NCI-H524 treated with DMSO at 0.1 percent for 48 hours (cell line): ENCODE measurements at regions not wholly inside any gene's neighbourhood (a gene's known extent, or its start where the extent isn't known, plus 50 kb on each side); places are given as distances from the start of the nearest gene placed in this dataset.

Experiments
- DNase-seq: peaks from one replicate; lab custom pipeline; 2025; lab: John Stamatoyannopoulos, UW

- DNase-seq, result no peak
Observed at GRCh38 chr9:119829186-119829585, 460.0 kb upstream of the BRINP1 start.

DNA sequence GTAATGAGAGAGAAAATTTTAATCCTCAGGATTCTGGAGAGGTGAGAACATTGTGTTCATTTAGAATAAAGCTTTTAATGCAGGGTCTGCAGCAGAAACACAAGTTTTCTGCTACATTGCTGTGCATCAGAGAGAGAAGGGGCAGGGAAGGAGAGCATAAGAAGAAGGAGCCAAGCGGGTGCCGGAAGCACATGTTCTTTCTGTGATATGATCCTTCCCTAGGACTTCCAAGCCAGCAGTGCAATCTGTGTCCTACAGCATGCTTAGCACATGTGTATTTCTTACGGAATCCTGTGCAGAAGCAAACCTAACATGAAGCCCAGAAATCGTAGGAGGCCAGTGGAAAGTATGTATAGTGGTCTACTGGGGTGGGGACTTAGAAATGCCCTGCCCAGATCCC lies 458.3 kb upstream of the BRINP1 start:
- DNase-seq, result no peak

- DNase-seq, result no peak
Observed at GRCh38 chr9:119827126-119827525, 457.9 kb upstream of the BRINP1 start.

DNA sequence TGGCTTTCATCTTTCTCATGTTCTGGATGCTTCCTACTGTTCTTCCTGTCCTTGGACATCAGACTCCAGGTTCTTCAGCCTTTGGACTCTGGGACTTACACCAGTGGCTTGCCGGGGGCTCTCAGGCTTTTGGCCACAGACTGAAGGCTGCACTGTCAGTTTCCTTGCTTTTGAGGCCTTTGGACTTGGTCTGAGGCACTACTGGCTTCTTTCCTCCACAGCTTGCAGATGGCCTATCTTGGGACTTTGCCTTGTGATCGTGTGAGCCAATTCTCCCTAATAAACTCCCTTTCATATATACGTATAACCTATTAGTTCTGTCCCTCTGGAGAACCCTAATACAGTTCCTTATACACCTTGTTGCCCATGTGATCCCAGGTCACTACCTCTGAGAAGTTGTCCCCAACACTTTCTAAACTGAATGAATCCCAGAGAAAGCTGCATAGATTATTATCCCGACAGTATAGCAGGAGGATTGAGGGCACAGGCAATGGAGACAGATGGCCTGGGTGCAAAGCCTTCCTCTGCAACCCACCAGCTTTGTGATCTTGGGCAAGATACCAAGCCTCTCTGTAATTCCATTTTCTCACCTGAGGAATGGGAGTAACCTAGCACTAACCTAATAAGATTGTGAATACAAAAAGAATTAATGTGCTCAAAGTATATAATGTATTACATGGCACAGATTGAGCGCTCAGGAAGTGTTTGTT lies 449.6 kb upstream of the BRINP1 start:
- no peak for DNase-seq

DNA sequence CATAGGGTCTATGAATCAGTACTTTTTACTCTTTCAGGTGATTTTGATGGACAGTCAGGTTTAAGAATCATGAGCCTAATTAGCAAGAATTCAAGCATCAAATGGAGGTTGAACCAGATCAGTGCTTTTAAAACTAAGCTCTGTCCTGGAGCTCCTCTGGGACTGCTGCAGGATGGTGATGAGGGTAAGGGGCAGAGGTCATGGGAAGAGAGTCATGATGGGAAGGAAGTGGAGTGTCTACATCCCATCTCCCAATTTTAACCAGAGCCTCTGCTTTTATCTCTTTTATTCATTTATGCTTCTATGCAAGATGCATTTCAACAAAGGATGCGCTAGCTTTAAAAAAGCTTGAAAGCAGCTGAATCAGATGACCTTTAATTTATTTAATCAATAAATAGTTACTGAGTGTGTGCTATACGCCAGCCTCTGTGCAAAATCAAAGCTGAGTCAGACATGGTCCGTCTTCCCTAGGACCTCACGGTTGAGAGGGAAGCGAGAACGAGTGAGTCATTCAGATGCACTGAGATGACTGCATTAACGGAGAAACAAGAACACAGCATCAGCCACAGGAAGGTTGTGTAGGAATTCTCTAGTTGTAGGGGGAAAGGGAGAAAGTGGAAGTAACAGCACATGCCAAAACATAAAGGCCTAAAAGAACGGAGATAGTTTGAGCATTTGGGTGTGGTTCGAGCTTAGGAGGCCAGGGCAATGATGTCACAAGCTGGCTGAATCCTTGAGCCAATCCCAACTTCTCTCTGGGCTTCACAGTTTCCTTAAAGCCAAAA lies 441.6 kb upstream of the BRINP1 start:
- DNase-seq, result no peak

- no peak for DNase-seq
Observed at GRCh38 chr9:119803679-119804078, 434.4 kb upstream of the BRINP1 start.

- no peak for DNase-seq
Observed at GRCh38 chr9:119802621-119803020, 433.4 kb upstream of the BRINP1 start.

- no peak for DNase-seq
Observed at GRCh38 chr9:119802133-119802532, 432.9 kb upstream of the BRINP1 start.

DNA sequence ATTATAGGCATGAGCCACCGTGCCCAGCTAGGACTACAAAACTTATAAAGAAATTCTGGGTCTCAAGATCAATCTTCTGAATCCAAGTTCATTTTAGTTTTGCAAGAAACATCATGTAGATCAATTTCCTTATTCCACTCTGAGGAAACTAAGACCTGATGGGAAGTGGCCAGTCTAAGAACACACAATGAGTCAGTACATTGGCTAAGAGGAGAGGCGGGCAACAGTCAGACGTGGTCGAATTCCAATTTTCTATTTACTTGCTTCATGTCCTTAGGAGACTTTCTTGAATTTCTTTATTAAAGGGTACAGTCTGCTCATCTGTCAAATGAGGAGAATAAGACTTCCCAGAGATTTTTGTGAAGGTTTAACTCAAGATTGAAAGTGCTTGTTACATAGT lies 432.1 kb upstream of the BRINP1 start:
- DNase-seq, result no peak

DNA sequence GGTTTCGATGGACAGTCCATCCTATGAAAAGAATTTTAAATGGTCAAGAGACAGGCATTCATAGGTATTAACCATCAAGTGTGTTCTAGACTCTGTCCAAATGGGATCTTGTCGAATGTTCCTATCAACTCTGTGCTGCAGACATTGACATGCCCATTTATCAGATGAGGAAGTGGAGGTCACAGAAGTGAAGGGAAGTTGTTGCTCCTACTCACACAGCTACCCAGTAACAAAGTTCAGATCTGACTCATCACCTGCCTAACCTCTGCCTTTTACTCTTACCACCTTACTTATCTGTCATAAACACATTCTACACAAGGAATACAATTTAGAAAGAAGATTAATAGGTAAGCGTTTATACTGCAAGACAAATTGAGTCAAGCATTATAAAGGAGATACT lies 426.2 kb upstream of the BRINP1 start:
- DNase-seq, result no peak

DNA sequence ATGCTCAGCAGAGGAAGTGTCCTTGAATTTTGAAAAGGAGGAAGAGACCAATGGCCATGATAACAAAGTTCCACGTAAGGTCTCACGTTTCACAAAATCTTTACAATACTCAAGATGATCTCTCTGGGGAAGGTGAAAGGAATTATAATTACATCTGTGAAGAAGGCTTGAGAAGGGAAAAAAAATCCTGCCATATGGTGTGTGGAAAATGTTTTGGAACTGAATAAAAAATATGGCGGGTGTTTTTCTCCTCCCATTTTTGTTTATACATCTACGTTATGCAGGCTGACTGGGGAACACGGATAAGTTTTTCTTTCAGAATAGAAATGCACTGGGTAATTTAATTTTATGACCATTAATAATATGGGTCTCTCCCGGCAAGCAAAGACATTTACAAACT lies 425.6 kb upstream of the BRINP1 start:
- peak; percentile 98 for DNase-seq

DNA sequence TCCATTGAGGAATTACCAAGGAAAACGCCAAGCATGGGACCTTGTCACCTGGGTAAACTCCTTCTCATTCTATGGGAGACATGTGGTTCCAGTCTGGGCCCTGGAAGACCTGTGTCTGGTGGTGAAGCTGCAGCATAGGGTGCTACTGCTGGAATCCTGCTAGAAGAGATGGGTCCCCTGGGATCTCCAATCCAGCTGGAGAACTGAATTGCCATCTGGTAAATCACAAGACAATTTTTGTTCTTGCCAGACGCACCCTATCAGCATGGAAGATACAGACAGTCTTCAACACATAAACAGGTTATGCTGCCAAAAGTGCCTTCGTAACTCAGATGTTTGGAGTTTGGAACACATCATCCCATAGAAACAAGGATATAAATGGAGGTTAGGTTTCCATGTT lies 424.0 kb upstream of the BRINP1 start:
- peak; percentile 52 for DNase-seq

DNA sequence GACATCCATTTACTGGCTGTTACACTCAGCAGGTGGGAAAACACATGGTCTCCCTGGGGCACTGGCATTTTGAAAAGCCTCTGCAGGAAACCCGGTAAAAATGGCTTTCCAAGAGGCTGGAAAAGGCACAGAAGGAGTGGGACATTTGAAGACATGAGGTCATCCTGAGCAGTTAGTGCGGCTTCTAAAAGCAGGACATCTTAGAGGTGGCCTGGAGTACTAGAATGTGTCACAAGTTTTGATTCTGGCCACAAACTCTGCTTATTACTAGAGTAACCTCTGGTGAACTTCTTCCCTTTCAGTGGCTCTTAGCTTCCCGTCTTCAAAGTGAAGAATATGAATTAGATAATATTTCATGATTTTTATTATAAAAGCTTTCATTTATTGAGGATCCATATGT lies 423.0 kb upstream of the BRINP1 start:
- no peak for DNase-seq

GRCh38 chr9:119789987-119790386 lies 420.8 kb upstream of the BRINP1 start:
- no peak for DNase-seq

DNA sequence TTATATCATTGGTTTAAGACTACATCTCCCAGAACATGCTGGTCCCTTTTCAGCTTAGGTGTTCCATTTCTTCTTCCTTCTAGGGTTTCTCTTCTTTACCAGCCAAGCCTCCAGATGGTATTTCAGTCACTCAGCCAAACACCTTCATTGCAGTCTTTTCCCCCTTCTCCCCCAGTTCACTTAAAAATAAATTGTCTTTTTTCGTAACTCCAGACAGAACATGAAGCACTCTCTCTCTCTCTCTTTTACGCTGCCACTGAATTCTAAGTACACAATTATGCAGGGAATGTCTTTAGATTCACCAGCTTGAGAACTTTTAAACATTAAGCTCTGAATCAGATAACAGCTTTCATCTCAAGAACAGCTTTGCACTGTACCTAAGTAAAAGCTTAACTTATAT lies 419.7 kb upstream of the BRINP1 start:
- DNase-seq, result no peak

- DNase-seq, result no peak
Observed at GRCh38 chr9:119781886-119782285, 412.7 kb upstream of the BRINP1 start.

DNA sequence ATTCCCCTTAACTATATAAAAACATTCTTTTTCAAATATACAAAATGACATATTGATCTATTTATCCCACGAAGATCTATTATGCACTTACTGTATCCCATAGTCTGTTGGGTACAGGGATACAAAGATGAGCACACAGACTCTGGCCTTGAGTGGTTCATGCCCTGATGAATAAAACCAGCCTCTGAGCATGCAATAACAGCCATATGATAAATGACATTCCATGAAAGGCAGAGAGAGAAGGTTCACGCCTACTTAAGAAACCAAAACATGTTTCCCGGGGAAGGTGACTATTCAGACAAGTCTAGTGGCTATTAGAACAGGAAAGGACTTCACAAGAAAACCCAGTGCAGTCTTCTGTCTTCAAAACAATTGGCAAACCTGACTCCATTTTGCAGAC lies 406.2 kb upstream of the BRINP1 start:
- DNase-seq, result no peak

DNA sequence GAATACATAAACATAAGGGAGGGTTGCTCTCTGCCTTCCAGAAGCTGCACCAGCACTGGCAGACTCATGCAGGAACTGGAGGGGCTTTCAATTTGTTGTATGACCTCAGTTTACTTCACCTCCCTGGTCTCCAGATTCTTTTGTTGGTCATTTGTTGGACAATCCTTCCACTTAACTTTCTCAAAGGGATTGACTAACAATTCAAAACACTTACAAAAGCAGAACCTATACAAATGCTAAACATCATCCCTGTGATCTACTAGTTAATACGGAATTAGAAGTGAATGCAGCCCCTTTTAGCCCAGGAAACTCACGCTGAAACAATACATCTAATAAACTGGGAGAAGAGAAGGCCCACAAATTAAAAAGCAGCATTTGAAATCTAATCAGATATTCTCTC lies 404.6 kb upstream of the BRINP1 start:
- no peak for DNase-seq

DNA sequence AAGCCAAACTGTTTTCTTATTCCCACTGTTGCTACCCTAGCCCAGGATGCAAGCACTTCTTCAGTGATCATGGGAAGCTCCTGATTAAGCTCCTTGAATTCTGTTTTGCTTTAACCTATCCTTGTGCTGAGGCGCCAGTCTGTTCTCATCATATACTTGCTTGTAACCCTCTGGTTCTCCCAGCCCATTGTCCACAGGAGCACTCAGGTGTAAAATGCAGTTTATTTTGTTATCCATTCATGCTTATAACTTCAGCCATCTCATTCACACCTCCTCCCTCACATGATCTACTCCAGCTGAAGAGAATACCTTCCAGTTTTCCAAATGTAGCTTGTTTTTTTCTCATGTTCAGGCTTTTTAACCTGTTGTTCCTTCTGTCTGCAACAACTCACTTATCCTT lies 402.1 kb upstream of the BRINP1 start:
- DNase-seq, result no peak

- DNase-seq, result peak; percentile 55
Observed at GRCh38 chr9:119768266-119768665, 399.0 kb upstream of the BRINP1 start.

GRCh38 chr9:119765632-119766175 lies 396.5 kb upstream of the BRINP1 start:
- DNase-seq, result no peak

DNA sequence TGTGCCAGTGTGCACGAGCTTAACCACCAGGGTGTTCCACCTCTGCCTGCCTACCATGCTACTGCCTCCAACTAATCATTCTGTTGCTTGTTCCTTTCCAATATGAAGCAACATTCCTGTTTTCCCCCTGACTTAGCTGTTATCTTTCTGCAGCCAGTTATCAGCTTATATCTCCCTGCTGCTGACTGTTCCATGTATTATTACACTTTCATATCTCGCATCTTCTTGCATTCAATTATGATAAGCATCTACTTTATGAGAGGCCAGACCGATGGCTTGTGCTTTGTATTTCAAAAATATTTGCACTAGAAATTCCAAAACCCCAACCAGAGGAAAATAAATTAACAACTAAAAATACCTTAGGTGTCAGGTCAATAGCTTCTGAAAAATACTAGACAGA lies 394.0 kb upstream of the BRINP1 start:
- DNase-seq, result no peak

DNA sequence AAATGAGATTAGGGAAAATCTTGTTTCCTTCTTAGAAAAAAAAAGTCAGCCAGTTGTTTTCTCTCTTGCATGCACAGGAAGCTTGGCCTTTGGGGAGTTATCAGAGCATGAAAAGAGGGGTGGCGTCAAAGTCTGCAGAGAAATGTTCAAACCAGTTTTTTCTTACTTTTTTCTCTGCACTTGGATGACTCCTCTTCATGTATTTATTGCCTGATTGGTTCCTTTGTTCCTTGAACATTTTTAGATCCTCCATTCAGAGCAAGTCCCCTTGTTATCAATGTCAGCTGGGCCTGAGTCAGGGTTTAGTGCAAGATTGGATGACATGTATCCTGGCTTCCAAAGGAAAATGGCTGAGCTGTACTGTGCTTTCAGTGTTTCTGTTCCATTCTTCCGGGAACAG lies 392.6 kb upstream of the BRINP1 start:
- no peak for DNase-seq

- DNase-seq, result no peak
Observed at GRCh38 chr9:119758990-119759389, 389.8 kb upstream of the BRINP1 start.
